Activated B cell treated with CpG ODN at 0.5 μM for 24 hours (primary cell): ENCODE measurements at regions not wholly inside any gene's neighbourhood (a gene's known extent, or its start where the extent isn't known, plus 50 kb on each side); places are given as distances from the start of the nearest gene placed in this dataset.

ENCODE experiments used
- ATAC-seq: fragments of 200-7000 bp; cut with Tn5 transposase; one replicate; pipeline ENCODE4 v1.10.0; 2021; ENCODE audit warnings: low read depth, mild to moderate bottlenecking, moderate library complexity
- CTCF ChIA-PET: fragments of 350-600 bp; sonication (Branson Sonifier 250); formaldehyde crosslinking; loops from one replicate; lab custom pipeline; 2021; ENCODE audit warnings: antibody characterized with exemption; lab: Charles Lee
- POLR2A ChIA-PET: fragments of 350-600 bp; sonication (Branson Sonifier 250); formaldehyde crosslinking; loops from one replicate; lab custom pipeline; 2021; ENCODE audit warnings: antibody characterized with exemption; lab: Charles Lee
- DNase-seq: peaks from one replicate; pipeline ENCODE4 v3.0.0; 2022
- H3K27ac Mint-ChIP-seq: one replicate; pipeline ENCODE4 v1.8.0; 2020; ENCODE audit warnings: mixed read lengths
- H3K27me3 Mint-ChIP-seq: one replicate; pipeline ENCODE4 v1.8.0; 2021; ENCODE audit warnings: mixed read lengths
- H3K36me3 Mint-ChIP-seq: one replicate; pipeline ENCODE4 v1.8.0; 2021; ENCODE audit warnings: low read depth, mixed read lengths
- H3K4me1 Mint-ChIP-seq: one replicate; pipeline ENCODE4 v1.8.0; 2021; ENCODE audit warnings: mixed read lengths
- H3K4me3 Mint-ChIP-seq: one replicate; pipeline ENCODE4 v1.8.0; 2020; ENCODE audit warnings: mild to moderate bottlenecking, mixed read lengths
- H3K9me3 Mint-ChIP-seq: one replicate; pipeline ENCODE4 v1.8.0; 2020; ENCODE audit warnings: mixed read lengths
- intact Hi-C: fragments of 100-400 bp; cut with micrococcal nuclease; formaldehyde crosslinking; loops from one replicate; pipeline ENCODE4 v1.15.1; 2024
- TF ChIP-seq, protein P1 (sequence below): fragments of 200-600 bp; IDR thresholded peaks from one replicate; pipeline ENCODE4 v1.8.0; 2022; ENCODE audit warnings: antibody characterized with exemption, mild to moderate bottlenecking

DNA sequence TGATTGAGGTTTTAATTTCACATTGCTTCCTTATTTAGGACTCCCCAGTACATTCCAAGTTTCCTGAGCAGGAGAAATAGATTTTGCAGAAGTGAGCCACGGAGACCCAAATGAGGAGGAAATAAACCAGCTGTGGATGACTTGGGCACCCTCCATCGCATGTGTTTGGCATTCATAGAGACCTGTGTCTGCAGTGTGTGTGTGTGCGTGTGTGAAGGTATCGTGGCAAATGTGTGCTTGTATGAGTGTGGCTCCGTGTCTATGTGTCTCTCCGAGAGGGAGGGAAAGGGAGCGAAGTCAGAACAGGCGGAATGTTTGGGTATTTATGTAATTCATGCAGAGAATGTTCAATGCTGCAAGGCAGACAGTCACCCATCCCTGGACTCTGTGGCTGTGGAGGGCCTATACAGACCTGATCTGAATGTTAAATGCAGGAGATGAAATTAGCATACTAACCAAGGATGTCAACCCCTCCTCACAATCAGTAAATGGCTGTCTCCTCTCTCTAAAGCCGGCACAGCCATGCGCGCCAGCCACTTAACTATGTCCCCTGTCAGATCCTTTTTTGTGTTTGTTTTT, 186.0 kb upstream of the ZFHX3 start:
- TF ChIP-seq, protein P1, sequence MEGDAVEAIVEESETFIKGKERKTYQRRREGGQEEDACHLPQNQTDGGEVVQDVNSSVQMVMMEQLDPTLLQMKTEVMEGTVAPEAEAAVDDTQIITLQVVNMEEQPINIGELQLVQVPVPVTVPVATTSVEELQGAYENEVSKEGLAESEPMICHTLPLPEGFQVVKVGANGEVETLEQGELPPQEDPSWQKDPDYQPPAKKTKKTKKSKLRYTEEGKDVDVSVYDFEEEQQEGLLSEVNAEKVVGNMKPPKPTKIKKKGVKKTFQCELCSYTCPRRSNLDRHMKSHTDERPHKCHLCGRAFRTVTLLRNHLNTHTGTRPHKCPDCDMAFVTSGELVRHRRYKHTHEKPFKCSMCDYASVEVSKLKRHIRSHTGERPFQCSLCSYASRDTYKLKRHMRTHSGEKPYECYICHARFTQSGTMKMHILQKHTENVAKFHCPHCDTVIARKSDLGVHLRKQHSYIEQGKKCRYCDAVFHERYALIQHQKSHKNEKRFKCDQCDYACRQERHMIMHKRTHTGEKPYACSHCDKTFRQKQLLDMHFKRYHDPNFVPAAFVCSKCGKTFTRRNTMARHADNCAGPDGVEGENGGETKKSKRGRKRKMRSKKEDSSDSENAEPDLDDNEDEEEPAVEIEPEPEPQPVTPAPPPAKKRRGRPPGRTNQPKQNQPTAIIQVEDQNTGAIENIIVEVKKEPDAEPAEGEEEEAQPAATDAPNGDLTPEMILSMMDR, result no peak
- intact Hi-C loops, result no loop called here
- H3K4me3 Mint-ChIP-seq, result no peak overlapping the region
- ChIA-PET CTCF (no interaction called here), POLR2A (no interaction called here)
- no peaks in the 10 kb centered on the region for H3K4me1 Mint-ChIP-seq
- no peaks in the 10 kb centered on the region for H3K9me3 Mint-ChIP-seq
- ATAC-seq, result no peak
- no peaks in the 10 kb centered on the region for H3K27me3 Mint-ChIP-seq
- no peak for DNase-seq
- H3K36me3 Mint-ChIP-seq, result no peaks in the 10 kb centered on the region
- H3K27ac Mint-ChIP-seq, result no peak overlapping the region

DNA sequence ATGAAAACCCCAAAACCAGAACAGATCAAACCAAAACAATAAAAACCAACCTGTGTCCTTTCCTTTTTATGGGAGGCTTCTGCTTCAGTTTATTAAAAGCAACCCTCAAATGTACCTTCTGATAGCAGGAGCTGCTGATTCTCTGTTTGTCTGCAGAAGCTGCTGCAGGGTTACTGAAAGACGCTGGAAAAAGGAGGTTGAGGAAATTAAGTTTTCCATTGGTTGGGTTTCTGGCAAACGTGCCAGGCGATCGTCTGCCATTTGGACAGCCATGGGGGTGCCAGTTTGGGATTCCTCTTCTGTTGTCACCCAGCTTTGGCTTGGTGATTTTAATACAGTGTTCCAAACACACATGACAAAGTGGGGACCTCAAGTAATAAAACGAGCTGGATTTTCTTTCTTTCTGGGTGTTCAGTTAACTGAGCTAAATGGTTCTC, 185.4 kb upstream of the ZFHX3 start:
- Mint-ChIP-seq H3K4me3 (no peak overlapping the region), H3K27ac (no peak overlapping the region), H3K36me3 (no peaks in the 10 kb centered on the region), H3K27me3 (no peaks in the 10 kb centered on the region), H3K9me3 (no peaks in the 10 kb centered on the region), H3K4me1 (no peaks in the 10 kb centered on the region)
- TF ChIP-seq, protein P1, result no peak
- POLR2A ChIA-PET, result no interaction called here
- no peak for ATAC-seq
- no peak for DNase-seq
- intact Hi-C loops, result no loop called here
- CTCF ChIA-PET, result no interaction called here

DNA sequence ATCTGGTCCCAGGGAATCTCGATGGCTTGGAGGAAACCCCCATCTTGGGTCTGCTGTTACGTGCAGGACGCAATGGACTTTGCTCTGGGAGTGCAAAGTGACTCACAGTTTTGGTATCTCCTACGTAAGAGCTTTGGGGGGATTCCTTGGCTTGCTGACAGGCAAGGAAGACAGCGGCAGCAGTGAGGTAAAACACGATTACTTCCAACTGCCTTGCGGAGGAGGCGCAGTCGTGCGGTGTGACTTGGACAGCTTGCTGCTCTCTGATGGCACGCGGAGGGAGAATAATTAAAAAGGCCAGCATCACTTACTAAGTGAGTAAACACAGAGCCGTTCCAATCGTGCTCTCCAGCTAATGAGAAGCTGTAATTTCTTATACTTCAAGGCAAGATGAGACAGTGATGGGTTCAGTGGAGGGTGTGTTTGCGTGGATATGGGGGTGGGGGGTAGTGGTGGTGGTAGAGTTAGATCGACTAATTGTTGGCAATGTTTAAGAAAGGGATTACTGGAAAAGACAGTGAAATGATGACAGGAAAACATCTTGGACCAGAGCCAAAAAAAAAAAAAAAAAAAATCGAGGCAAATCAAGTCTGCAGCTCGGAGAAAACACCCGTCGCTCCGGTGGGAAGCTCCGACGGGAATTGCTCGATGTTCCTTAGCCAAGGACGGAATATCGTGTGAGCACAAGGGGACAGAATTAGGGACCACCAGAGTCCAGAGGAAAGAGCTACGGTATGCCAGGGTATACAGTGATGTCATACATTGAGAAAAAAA, 184.8 kb upstream of the ZFHX3 start:
- Mint-ChIP-seq H3K4me1 (no peaks in the 10 kb centered on the region), H3K27ac (no peak overlapping the region), H3K27me3 (no peaks in the 10 kb centered on the region), H3K36me3 (no peaks in the 10 kb centered on the region), H3K4me3 (no peak overlapping the region), H3K9me3 (no peaks in the 10 kb centered on the region)
- DNase-seq (no peak), ATAC-seq (no peak)
- POLR2A ChIA-PET, result no interaction called here
- TF ChIP-seq, protein P1, result no peak
- intact Hi-C loops, result no loop called here
- CTCF ChIA-PET, result no interaction called here

DNA sequence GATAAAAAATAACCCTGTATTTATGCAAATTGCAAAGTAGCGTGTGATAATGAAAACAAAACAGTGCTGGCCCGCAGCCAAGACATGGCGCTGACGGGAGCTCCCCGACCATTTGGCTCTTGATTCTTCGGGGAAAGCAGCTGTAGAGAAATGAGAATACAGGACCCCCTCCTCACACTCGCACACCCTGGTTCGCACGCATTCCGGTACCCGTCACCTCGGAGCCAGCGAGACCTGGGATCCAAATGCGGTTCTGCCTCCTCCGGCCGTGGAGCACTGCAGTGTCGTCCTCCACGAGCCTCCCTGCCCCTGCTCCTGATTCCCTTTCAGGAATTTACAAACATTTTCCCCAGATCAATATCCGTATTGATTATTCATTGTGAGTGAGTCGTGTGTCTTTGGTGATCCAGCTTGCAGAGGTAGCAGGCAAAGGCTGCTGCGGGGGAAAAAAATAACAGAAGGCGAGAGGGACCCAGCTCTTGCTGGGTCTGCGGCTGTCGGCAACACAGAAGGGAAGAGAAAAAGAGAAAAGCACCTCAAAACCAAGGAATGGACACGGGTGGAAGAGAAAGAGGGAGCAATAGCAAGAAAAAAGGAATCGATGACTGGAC, 184.1 kb upstream of the ZFHX3 start:
- no peaks in the 10 kb centered on the region for H3K4me1 Mint-ChIP-seq
- H3K27ac Mint-ChIP-seq, result no peak overlapping the region
- H3K36me3 Mint-ChIP-seq, result no peaks in the 10 kb centered on the region
- DNase-seq, result no peak
- TF ChIP-seq, protein P1, result no peak
- intact Hi-C loops, result no loop called here
- CTCF ChIA-PET, result no interaction called here
- no peak overlapping the region for H3K4me3 Mint-ChIP-seq
- POLR2A ChIA-PET, result no interaction called here
- no peaks in the 10 kb centered on the region for H3K27me3 Mint-ChIP-seq
- no peak for ATAC-seq
- H3K9me3 Mint-ChIP-seq, result no peaks in the 10 kb centered on the region

DNA sequence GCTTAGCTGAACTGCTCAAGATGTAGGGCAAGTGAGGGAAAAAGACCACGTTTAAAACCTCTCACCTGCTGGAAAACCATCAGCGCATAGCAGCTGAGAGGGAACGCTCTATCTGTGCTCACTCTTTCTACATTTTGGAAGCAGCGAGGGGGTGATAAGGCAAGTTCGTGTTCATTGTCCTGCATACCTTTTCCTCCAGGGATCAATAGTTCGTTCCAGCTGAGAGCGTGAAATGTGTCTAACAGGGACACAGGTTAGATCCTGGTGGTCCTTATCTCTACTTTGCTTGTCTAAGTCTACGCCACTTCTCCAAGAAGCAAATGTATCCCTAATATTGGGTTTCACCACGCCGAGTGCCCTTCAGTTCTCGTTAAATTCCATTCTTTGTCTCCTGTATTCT, 183.5 kb upstream of the ZFHX3 start:
- no peaks in the 10 kb centered on the region for H3K9me3 Mint-ChIP-seq
- no peak overlapping the region for H3K4me3 Mint-ChIP-seq
- no peaks in the 10 kb centered on the region for H3K4me1 Mint-ChIP-seq
- ChIA-PET POLR2A (no interaction called here), CTCF (no interaction called here)
- TF ChIP-seq, protein P1, result no peak
- DNase-seq (no peak), ATAC-seq (no peak)
- no peak overlapping the region for H3K27ac Mint-ChIP-seq
- no peaks in the 10 kb centered on the region for H3K27me3 Mint-ChIP-seq
- H3K36me3 Mint-ChIP-seq, result no peaks in the 10 kb centered on the region
- intact Hi-C loops, result no loop called here
